ENCODE measurements at regions not wholly inside any gene's neighbourhood (a gene's known extent, or its start where the extent isn't known, plus 50 kb on each side); places are given as distances from the start of the nearest gene placed in this dataset.

DNA sequence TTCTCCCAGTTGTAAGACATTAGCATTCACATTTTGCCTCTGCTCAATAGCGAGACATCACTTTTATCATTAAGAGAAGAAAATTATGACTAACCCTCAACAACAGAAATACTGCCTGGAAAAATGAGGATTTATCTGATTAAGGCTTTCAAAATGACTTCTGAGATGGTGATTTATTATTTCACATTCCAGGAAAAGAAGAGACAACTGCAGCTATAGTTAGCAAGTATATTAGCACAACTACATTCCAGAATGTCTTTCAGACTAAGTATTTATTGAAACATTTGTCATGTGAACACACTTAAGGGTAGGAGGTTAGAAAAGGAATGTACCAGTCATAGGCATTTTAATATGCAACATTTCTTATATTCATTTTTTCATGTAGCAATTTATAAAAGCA is 162.0 kb downstream of the IQUB start:
- no peak for TF ChIP-seq POLR2A (IDR thresholded peaks at IDR 0.05)
- TF ChIP-seq, protein P1, sequence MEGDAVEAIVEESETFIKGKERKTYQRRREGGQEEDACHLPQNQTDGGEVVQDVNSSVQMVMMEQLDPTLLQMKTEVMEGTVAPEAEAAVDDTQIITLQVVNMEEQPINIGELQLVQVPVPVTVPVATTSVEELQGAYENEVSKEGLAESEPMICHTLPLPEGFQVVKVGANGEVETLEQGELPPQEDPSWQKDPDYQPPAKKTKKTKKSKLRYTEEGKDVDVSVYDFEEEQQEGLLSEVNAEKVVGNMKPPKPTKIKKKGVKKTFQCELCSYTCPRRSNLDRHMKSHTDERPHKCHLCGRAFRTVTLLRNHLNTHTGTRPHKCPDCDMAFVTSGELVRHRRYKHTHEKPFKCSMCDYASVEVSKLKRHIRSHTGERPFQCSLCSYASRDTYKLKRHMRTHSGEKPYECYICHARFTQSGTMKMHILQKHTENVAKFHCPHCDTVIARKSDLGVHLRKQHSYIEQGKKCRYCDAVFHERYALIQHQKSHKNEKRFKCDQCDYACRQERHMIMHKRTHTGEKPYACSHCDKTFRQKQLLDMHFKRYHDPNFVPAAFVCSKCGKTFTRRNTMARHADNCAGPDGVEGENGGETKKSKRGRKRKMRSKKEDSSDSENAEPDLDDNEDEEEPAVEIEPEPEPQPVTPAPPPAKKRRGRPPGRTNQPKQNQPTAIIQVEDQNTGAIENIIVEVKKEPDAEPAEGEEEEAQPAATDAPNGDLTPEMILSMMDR (IDR thresholded peaks at IDR 0.05), result no peak
- Histone ChIP-seq H3K4me1 (no peaks in the 10 kb centered on the region), H3K27me3 (no peaks in the 10 kb centered on the region), H3K27ac (no peak overlapping the region), H3K4me3 (replicated peaks in 1 of 3) (no peak overlapping the region), H3K9me3 (no peaks in the 10 kb centered on the region), H3K36me3 (no peaks in the 10 kb centered on the region)
- DNase-seq, result no peak
- intact Hi-C loops (cut with DNase I), result no loop called here
- 91 to 94% methylated on average over 1 of the region's 1 CpG for WGBS, 2 donors

DNA sequence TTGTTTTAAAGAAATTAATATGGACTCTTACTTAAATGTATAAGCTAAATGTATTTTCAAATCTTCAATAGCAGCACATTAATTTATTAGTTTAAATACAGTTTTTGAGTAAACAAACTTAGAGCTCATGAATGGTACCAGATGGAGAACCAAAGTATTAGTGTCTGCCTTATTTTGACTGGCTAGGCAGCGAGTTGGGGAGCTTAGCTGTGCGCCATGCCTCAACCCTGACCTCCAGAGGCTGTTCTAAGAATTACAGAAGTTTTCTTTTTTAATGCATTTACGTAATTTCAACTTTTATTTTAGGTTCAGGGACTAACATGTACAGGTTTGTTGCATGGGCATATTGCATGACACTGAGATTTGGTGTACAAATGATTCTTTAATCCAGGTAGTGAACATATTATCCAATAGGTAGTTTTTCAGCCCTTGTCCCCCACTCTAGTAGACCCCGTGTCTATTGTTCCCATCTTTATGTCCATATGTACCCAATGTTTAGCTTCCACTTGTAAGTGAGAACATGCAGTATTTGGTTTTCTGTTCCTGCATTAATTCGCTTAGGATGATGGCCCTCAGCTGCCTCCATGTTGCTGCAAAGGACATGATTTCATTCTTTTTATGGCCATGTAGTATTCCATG is 166.8 kb downstream of the IQUB start:
- Histone ChIP-seq H3K36me3 (no peaks in the 10 kb centered on the region), H3K4me1 (no peaks in the 10 kb centered on the region), H3K4me3 (replicated peaks in 1 of 3) (no peak overlapping the region), H3K27me3 (no peaks in the 10 kb centered on the region), H3K9me3 (no peaks in the 10 kb centered on the region), H3K27ac (no peak overlapping the region)
- TF ChIP-seq, protein P1 (IDR thresholded peaks at IDR 0.05), result peak in 5 of 6 experiments; percentile 35 to 83 (median 68)
- no peak for TF ChIP-seq POLR2A (IDR thresholded peaks at IDR 0.05)
- peak; percentile 11 to 29 for DNase-seq
- intact Hi-C loops (cut with DNase I), result loop anchor here (5.0 kb wide), 1 partner anchor 160 kb away; no protein-coding TSS in a partner anchor
- 34 to 38% methylated on average over 5 of the region's 5 CpGs for WGBS, 2 donors

DNA sequence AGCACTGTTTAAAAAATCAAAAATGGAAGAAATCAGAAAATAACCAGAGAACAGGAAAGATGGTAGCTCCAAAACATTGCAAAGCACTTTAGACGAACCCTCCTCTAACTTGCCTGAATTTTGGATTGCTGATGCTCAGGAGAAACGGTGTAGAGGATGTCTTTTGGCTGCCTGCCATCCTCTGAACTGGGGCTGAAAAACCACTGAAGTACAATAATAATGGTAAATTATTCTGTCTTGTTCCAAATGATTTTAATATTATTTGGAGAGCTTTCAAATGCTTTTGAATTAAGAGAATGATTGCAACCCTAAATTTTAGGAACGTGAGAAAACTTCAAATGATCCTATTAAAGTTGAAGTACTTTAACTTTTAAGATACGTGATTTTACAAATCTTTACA is 167.3 kb upstream of the SLC13A1 start:
- Histone ChIP-seq H3K4me3 (replicated peaks in 1 of 3) (no peak overlapping the region), H3K27ac (no peak overlapping the region), H3K4me1 (no peaks in the 10 kb centered on the region), H3K36me3 (no peaks in the 10 kb centered on the region), H3K27me3 (no peaks in the 10 kb centered on the region), H3K9me3 (no peaks in the 10 kb centered on the region)
- DNase-seq, result no peak
- intact Hi-C loops (cut with DNase I), result loop anchor here (5.0 kb wide), 1 partner anchor 160 kb away; no protein-coding TSS in a partner anchor
- WGBS, 2 donors, result 62 to 63% methylated on average over 4 of the region's 4 CpGs
- no peak for TF ChIP-seq POLR2A (IDR thresholded peaks at IDR 0.05)
- TF ChIP-seq, protein P1 (IDR thresholded peaks at IDR 0.05), result no peak

DNA sequence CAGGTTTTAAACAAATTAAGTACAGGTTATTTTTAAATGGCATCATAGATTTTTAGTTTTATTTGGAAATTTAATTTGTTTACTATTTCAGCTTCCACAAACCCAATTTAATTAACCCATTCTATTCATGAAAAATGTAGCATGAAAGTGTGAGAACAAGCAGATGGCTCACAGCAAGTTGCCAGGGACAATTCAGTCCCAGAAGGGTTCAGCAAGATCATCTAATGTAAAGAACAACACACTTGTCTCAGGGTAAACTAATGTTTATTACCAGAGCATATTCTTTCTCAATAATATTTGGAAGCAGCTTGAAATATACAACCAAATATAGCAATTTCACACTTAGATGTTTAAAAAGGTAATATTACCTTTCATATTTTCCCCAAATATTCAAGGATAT is 166.9 kb upstream of the SLC13A1 start:
- no peaks in the 10 kb centered on the region for H3K9me3 ChIP-seq
- H3K4me1 ChIP-seq, result no peaks in the 10 kb centered on the region
- no peak overlapping the region for H3K4me3 ChIP-seq (replicated peaks in 1 of 3)
- no peaks in the 10 kb centered on the region for H3K36me3 ChIP-seq
- H3K27me3 ChIP-seq, result no peaks in the 10 kb centered on the region
- no peak overlapping the region for H3K27ac ChIP-seq
- DNase-seq, result no peak
- no peak for TF ChIP-seq POLR2A (IDR thresholded peaks at IDR 0.05)
- TF ChIP-seq, protein P1 (IDR thresholded peaks at IDR 0.05), result no peak
- intact Hi-C loops (cut with DNase I), result loop anchor here (5.0 kb wide), 1 partner anchor 159 kb away; no protein-coding TSS in a partner anchor

DNA sequence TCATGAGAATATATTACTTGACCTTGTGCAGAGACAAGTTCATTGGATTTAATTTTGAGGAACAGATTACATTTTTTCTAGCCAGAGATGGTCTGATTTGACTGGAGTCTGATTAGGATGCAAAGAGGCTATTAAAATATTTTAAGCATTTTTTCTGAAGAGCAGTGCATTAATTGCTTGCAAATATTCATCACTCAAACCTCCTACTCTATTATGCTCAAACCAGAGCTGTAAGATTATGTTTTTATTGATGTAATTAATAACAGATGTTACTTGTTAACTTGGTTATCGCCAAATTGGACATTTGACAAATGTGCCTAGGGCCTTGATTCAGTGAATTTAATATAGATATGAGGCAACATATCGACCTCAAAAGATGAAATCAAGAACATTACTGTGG is 160.9 kb upstream of the SLC13A1 start:
- intact Hi-C loops (cut with DNase I), result no loop called here
- 67 to 76% methylated on average over 2 of the region's 2 CpGs for WGBS, 2 donors
- no peaks in the 10 kb centered on the region for H3K27me3 ChIP-seq

More for the DNA sequence above, 160.9 kb upstream of the SLC13A1 start:
- Histone ChIP-seq H3K27ac (no peak overlapping the region), H3K9me3 (no peaks in the 10 kb centered on the region), H3K4me1 (no peaks in the 10 kb centered on the region), H3K4me3 (replicated peaks in 1 of 3) (no peak overlapping the region), H3K36me3 (no peaks in the 10 kb centered on the region)
- no peak for DNase-seq
- TF ChIP-seq POLR2A (IDR thresholded peaks at IDR 0.05), result no peak
- TF ChIP-seq, protein P1 (IDR thresholded peaks at IDR 0.05), result no peak
